ENCODE measurements at regions not wholly inside any gene's neighbourhood (a gene's known extent, or its start where the extent isn't known, plus 50 kb on each side); places are given as distances from the start of the nearest gene placed in this dataset.
"Not testable (repeated sequence)": the region's sequence is repeated elsewhere in the genome, so short reads cannot be mapped to it uniquely, and the experiment has no call there.

GRCh38 chr4:65265526-65265925, 404.8 kb downstream of the EPHA5 start:
- Histone ChIP-seq H3K4me3 (no peak overlapping the region), H3K9me3 (replicated peaks) (no peaks in the 10 kb centered on the region), H3K4me1 (no peaks in the 10 kb centered on the region), H3K36me3 (no peaks in the 10 kb centered on the region), H3K27me3 (no peaks in the 10 kb centered on the region), H3K27ac (no peak overlapping the region)
- DNase-seq, result no peak

GRCh38 chr4:65259296-65259695, 411.0 kb downstream of the EPHA5 start:
- Histone ChIP-seq H3K4me3 (no peak overlapping the region), H3K36me3 (no peaks in the 10 kb centered on the region), H3K9me3 (replicated peaks) (no peaks in the 10 kb centered on the region), H3K27ac (no peak overlapping the region), H3K27me3 (no peaks in the 10 kb centered on the region), H3K4me1 (no peaks in the 10 kb centered on the region)
- no peak for DNase-seq

GRCh38 chr4:65250916-65251315, 419.4 kb downstream of the EPHA5 start:
- Histone ChIP-seq H3K9me3 (replicated peaks) (no peaks in the 10 kb centered on the region), H3K4me3 (no peak overlapping the region), H3K36me3 (no peaks in the 10 kb centered on the region), H3K27ac (no peak overlapping the region), H3K4me1 (no peaks in the 10 kb centered on the region; the same call in 1 of the 2 replicates), H3K27me3 (0 out of 2 replicates have a peak, but pooled peaks cover under 1% of the 10 kb centered on the region)
- no peak for DNase-seq

GRCh38 chr4:65249111-65249510, 421.2 kb downstream of the EPHA5 start:
- no peak for DNase-seq
- Histone ChIP-seq H3K27me3 (0 out of 2 replicates have a peak, but pooled peaks cover 2% of the 10 kb centered on the region), H3K27ac (no peak overlapping the region), H3K36me3 (no peaks in the 10 kb centered on the region), H3K4me3 (no peak overlapping the region), H3K9me3 (replicated peaks) (no peaks in the 10 kb centered on the region), H3K4me1 (no peaks in the 10 kb centered on the region; the same call in 1 of the 2 replicates)

GRCh38 chr4:65242156-65242846, 428.0 kb downstream of the EPHA5 start:
- Histone ChIP-seq H3K4me3 (no peak overlapping the region), H3K27me3 (0 out of 2 replicates have a peak, but pooled peaks cover 2% of the 10 kb centered on the region), H3K9me3 (replicated peaks) (no peaks in the 10 kb centered on the region), H3K36me3 (no peaks in the 10 kb centered on the region), H3K27ac (no peak overlapping the region), H3K4me1 (no peaks in the 10 kb centered on the region)
- peak in 1 of 2 experiments; percentile 3 for DNase-seq

- H3K9me3 ChIP-seq (replicated peaks), result no peaks in the 10 kb centered on the region
- no peak overlapping the region for H3K4me3 ChIP-seq
- H3K4me1 ChIP-seq, result no peaks in the 10 kb centered on the region
- no peaks in the 10 kb centered on the region for H3K36me3 ChIP-seq
- no peak for DNase-seq
- H3K27me3 ChIP-seq, result 0 out of 2 replicates have a peak, but pooled peaks cover 2% of the 10 kb centered on the region
- H3K27ac ChIP-seq, result no peak overlapping the region
These were observed 428.9 kb downstream of the EPHA5 start for GRCh38 chr4:65241257-65241997.

GRCh38 chr4:65234061-65234460, 436.2 kb downstream of the EPHA5 start:
- Histone ChIP-seq H3K36me3 (no peaks in the 10 kb centered on the region), H3K27me3 (no peaks in the 10 kb centered on the region), H3K9me3 (replicated peaks) (no peaks in the 10 kb centered on the region), H3K4me1 (no peaks in the 10 kb centered on the region), H3K27ac (no peak overlapping the region), H3K4me3 (no peak overlapping the region)
- no peak for DNase-seq

GRCh38 chr4:65227628-65228027, 442.7 kb downstream of the EPHA5 start:
- no peaks in the 10 kb centered on the region for H3K4me1 ChIP-seq
- H3K27me3 ChIP-seq, result no peaks in the 10 kb centered on the region
- DNase-seq, result no peak
- no peak overlapping the region for H3K4me3 ChIP-seq
- no peaks in the 10 kb centered on the region for H3K9me3 ChIP-seq (replicated peaks)
- H3K36me3 ChIP-seq, result no peaks in the 10 kb centered on the region
- H3K27ac ChIP-seq, result no peak overlapping the region

GRCh38 chr4:65223601-65224000, 446.7 kb downstream of the EPHA5 start:
- H3K27ac ChIP-seq, result no peak overlapping the region
- DNase-seq, result no peak
- H3K36me3 ChIP-seq, result no peaks in the 10 kb centered on the region

GRCh38 chr4:65223074-65223473, 447.2 kb downstream of the EPHA5 start:
- H3K27me3 ChIP-seq; H3K4me3 ChIP-seq; H3K27ac ChIP-seq; H3K36me3 ChIP-seq; H3K9me3 ChIP-seq (replicated peaks); DNase-seq; H3K4me1 ChIP-seq: not testable (repeated sequence)

More at GRCh38 chr4:65223601-65224000, 446.7 kb downstream of the EPHA5 start:
- no peaks in the 10 kb centered on the region for H3K9me3 ChIP-seq (replicated peaks)
- no peak overlapping the region for H3K4me3 ChIP-seq
- no peaks in the 10 kb centered on the region for H3K27me3 ChIP-seq
- no peaks in the 10 kb centered on the region for H3K4me1 ChIP-seq

- no peaks in the 10 kb centered on the region for H3K4me1 ChIP-seq
These were observed 453.1 kb downstream of the EPHA5 start for GRCh38 chr4:65217179-65217578.

GRCh38 chr4:65202853-65203236, 467.4 kb downstream of the EPHA5 start:
- H3K27ac ChIP-seq, result no peak overlapping the region
- H3K36me3 ChIP-seq, result no peaks in the 10 kb centered on the region
- no peak overlapping the region for H3K4me3 ChIP-seq

More at GRCh38 chr4:65217179-65217578, 453.1 kb downstream of the EPHA5 start:
- Histone ChIP-seq H3K27ac (no peak overlapping the region), H3K9me3 (replicated peaks) (no peaks in the 10 kb centered on the region), H3K4me3 (no peak overlapping the region), H3K36me3 (no peaks in the 10 kb centered on the region), H3K27me3 (no peaks in the 10 kb centered on the region)
- DNase-seq, result no peak

GRCh38 chr4:65202165-65202852, 468.0 kb downstream of the EPHA5 start:
- no peak overlapping the region for H3K27ac ChIP-seq
- no peaks in the 10 kb centered on the region for H3K27me3 ChIP-seq
- no peak overlapping the region for H3K4me3 ChIP-seq
- no peak for DNase-seq
- H3K9me3 ChIP-seq (replicated peaks), result no peaks in the 10 kb centered on the region
- no peaks in the 10 kb centered on the region for H3K4me1 ChIP-seq
- H3K36me3 ChIP-seq, result no peaks in the 10 kb centered on the region

More at GRCh38 chr4:65202853-65203236, 467.4 kb downstream of the EPHA5 start:
- no peaks in the 10 kb centered on the region for H3K9me3 ChIP-seq (replicated peaks)
- no peaks in the 10 kb centered on the region for H3K4me1 ChIP-seq
- H3K27me3 ChIP-seq, result no peaks in the 10 kb centered on the region
- DNase-seq, result no peak

- Histone ChIP-seq H3K27ac (no peak overlapping the region), H3K4me3 (no peak overlapping the region), H3K4me1 (0 out of 2 replicates have a peak, but pooled peaks cover 2% of the 10 kb centered on the region), H3K9me3 (replicated peaks) (no peaks in the 10 kb centered on the region; the same call in 1 of the 2 replicates), H3K36me3 (no peaks in the 10 kb centered on the region), H3K27me3 (no peaks in the 10 kb centered on the region)
- no peak for DNase-seq
These were observed 474.6 kb downstream of the EPHA5 start for GRCh38 chr4:65195666-65196065.

GRCh38 chr4:65195002-65195401, 475.3 kb downstream of the EPHA5 start:
- Histone ChIP-seq H3K36me3 (no peaks in the 10 kb centered on the region), H3K9me3 (replicated peaks) (no peaks in the 10 kb centered on the region; the same call in 1 of the 2 replicates), H3K27me3 (no peaks in the 10 kb centered on the region), H3K4me3 (no peak overlapping the region), H3K4me1 (0 out of 2 replicates have a peak, but pooled peaks cover 2% of the 10 kb centered on the region), H3K27ac (no peak overlapping the region)
- no peak for DNase-seq
